ENCODE measurements at regions not wholly inside any gene's neighbourhood (a gene's known extent, or its start where the extent isn't known, plus 50 kb on each side); places are given as distances from the start of the nearest gene placed in this dataset.

- TF ChIP-seq CTCF (IDR thresholded peaks at IDR 0.05; ENCODE audit: insufficient read depth, low read length, missing control alignments) = no peak
- no peak overlapping the region for H3K4me3 ChIP-seq (ENCODE audit: low read depth, low read length)
- POLR2A ChIA-PET = no interaction called here
- DNase-seq (ENCODE audit: low read depth, low spot score) = no peak
- CTCF ChIA-PET = no interaction called here
Measured at GRCh38 chr14:66365388-66365787, 120.8 kb upstream of the CCDC196 start.

GRCh38 chr14:66369157-66369697, 116.9 kb upstream of the CCDC196 start:
- DNase-seq (ENCODE audit: low read depth, low spot score) = no peak
- no peak overlapping the region for H3K4me3 ChIP-seq (ENCODE audit: low read depth, low read length)
- no peak for TF ChIP-seq CTCF (IDR thresholded peaks at IDR 0.05; ENCODE audit: insufficient read depth, low read length, missing control alignments)
- ChIA-PET CTCF (interaction anchor here (2.5 kb wide), 1 partner anchor 10 kb away, joined by 21 read pairs; no protein-coding TSS in a partner anchor), POLR2A (no interaction called here)

GRCh38 chr14:66371776-66372175, 114.4 kb upstream of the CCDC196 start:
- DNase-seq (ENCODE audit: low read depth, low spot score) = no peak
- H3K4me3 ChIP-seq (ENCODE audit: low read depth, low read length) = no peak overlapping the region
- POLR2A ChIA-PET = no interaction called here
- no peak for TF ChIP-seq CTCF (IDR thresholded peaks at IDR 0.05; ENCODE audit: insufficient read depth, low read length, missing control alignments)
- CTCF ChIA-PET = no interaction called here

- no peak for TF ChIP-seq CTCF (IDR thresholded peaks at IDR 0.05; ENCODE audit: insufficient read depth, low read length, missing control alignments)
- POLR2A ChIA-PET = no interaction called here
- CTCF ChIA-PET = no interaction called here
- DNase-seq (ENCODE audit: low read depth, low spot score) = no peak
- no peak overlapping the region for H3K4me3 ChIP-seq (ENCODE audit: low read depth, low read length)
Measured at GRCh38 chr14:66375046-66375964, 110.9 kb upstream of the CCDC196 start.

GRCh38 chr14:66377574-66377973, 108.6 kb upstream of the CCDC196 start:
- no peak for DNase-seq (ENCODE audit: low read depth, low spot score)
- CTCF ChIA-PET = no interaction called here
- no peak for TF ChIP-seq CTCF (IDR thresholded peaks at IDR 0.05; ENCODE audit: insufficient read depth, low read length, missing control alignments)
- no peak overlapping the region for H3K4me3 ChIP-seq (ENCODE audit: low read depth, low read length)
- POLR2A ChIA-PET = no interaction called here

- CTCF ChIA-PET = no interaction called here
- no peak overlapping the region for H3K4me3 ChIP-seq (ENCODE audit: low read depth, low read length)
- TF ChIP-seq CTCF (IDR thresholded peaks at IDR 0.05; ENCODE audit: insufficient read depth, low read length, missing control alignments) = no peak
- POLR2A ChIA-PET = no interaction called here
- DNase-seq (ENCODE audit: low read depth, low spot score) = no peak
Measured at GRCh38 chr14:66378712-66379505, 107.3 kb upstream of the CCDC196 start.

Data from AG04449 (cell line).